Putamen (tissue), 1 donor: ENCODE measurements at regions not wholly inside any gene's neighbourhood (a gene's known extent, or its start where the extent isn't known, plus 50 kb on each side); places are given as distances from the start of the nearest gene placed in this dataset.
"Not testable (repeated sequence)": the region's sequence is repeated elsewhere in the genome, so short reads cannot be mapped to it uniquely, and the experiment has no call there.

Source experiments
- DNase-seq: peaks from one replicate; pipeline ENCODE4 v3.0.0-alpha.2; 2016; ENCODE audit warnings: low spot score

- no peak for DNase-seq
These were observed 70.1 kb downstream of the ZNF330 start for GRCh38 chr4:141290771-141291170.

GRCh38 chr4:141294306-141294705 is 73.6 kb downstream of the ZNF330 start:
- no peak for DNase-seq

DNA sequence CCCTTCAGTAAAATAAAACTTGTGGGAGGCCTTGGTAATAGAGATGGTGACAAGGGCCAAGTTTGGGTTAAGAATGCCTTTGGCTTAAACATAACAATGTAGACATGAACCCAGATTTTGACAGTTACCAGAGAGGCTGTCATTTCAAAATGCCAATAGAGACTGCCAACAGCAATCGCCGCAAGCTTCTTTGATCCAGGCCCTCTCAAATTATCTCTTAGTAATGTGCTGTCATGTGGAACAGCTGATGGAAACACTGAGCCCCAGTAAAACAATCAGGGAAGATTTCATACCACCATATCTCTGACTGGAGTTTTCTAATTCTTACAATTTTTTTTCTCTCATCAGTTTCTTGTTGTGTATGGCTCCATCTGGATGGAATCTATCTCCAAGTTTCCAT is 80.5 kb downstream of the ZNF330 start:
- no peak for DNase-seq

DNA sequence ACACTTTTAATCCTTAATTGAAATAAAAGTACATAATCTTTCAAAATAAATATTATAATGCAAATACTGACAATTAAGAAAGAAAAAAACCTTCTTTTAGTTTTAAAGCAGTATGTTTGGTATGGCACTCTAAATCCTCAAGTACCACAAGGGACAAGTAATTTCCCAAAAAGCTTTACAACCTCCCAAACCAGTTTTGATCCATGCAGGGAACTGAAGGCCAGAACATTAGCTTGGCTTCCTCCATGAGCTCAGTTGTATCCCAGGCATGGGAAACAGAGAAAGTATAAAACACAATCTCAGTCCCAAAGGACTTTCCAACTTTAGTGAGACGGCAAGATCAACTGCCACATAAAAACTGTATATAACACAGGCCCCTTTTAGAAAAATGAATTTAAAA is 82.2 kb downstream of the ZNF330 start:
- DNase-seq: no peak

DNA sequence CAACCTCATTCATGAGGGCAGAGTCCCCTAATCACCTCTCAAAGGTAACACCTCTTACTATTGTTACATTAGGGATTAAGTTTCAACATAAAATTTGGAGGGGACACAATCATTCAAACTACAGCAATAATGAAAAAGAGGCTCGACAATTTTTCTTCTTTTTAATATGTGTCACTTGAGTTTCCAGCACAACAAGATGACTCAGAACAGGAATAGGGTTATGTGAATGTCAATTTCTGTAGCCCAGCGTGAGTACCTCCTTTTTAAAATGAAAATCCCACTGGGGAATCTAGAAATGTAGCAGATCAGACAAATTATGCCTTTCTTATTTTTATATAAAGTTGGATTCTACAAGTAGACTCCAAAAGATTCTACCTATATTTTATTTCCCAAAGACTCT is 83.7 kb downstream of the ZNF330 start:
- no peak for DNase-seq

DNA sequence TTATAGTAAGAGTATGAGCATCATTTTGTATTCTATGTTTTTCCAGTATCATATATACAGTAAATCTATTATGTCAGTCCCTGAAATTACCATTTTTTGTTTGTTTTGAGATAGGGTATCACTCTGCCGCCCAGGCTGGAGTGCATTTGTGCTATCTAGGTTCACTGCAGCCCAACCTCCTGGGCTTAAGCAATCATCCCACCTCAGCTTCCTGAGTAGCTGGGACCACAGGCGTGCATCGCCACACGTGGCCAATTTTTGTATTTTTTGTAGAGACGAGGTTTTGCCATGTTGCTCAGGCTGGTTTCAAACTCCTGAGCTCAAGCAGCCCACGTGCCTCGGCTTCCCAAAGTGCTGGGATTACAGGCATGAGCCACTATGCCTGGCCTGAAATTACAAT is 85.6 kb downstream of the ZNF330 start:
- DNase-seq: no peak

- peak; percentile 9 for DNase-seq
These were observed 86.6 kb downstream of the ZNF330 start for GRCh38 chr4:141307241-141307689.

DNA sequence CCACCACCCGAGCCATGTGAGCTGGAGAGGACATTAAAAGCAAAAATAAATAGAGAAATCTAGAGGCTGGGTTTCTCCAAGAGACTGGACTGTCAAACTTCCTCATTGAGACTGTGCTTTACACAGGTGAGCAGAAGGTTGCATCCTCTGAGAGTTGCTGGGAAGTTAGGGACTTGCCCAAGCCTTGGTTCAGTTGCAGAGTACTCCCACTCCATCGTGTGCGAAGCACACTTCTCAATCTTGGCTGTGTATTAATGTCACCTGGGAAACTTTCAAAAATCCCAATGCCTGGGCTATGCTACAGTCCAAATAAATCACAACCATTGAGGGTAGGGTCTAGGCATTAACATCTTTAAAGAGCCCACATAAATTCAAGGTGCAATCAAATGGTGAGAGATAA is 89.2 kb downstream of the ZNF330 start:
- no peak for DNase-seq

DNA sequence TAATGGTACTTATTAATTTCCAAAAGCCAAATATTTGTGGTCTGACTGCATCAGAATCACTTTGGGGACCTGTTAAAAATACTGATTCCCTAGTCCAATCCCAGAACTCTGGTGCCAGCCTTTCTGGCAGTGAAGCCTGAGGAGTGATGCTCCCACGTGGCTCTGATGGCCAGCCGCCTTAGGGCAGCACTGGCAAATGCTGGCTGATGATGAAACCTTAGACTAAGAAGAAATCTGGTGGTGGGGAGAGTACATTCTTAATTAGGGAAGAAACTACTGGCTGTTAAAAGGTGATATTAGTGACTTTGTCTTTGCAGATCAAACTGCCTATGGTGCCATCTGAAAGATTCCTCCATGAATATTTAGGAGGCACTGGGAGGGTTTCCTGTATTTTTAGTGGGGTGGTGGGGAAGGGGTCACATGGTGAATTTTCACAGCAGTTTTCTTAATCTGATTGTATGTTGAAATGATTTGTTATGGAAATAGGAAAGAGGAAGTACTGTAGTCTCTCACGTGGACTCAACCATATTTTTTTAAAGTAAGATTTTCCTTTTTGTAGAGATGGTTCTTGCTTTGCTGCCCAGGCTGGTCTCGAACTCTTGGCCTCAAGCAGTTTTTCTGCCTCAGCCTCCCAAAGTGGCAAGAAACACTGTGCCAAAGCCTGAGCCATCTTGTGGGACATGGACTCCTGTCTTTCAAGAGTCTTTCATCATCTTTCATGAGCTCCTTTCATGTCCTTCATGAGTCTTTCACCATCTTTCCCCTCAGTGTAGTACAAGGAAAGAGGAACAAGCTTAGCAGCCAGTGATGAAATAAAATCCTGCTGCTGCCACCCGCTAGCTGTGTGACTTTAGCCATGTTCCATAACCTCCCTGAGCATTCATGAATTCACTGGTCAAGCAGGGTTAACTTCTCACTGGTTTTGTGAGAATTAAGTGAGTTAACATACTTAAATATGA is 90.8 kb downstream of the ZNF330 start:
- no peak for DNase-seq

DNA sequence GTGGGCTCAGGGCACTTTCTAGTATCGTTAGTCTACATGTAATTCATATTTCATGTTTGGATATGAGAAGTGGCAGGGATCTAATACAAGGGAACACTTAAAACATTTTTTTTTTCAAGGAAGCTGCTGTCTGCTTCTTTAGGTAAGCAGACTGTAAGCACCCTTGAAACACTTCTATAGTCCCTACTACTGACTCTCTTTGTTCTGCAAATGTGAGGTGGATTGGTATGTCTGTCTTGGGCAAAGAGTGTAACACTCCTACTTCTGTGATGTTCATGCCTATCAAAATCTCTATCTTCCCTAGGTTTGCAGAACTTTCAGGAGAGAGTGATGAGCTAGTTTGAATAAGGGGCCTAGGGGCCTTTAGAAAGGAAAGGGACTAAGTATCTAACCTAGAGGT is 93.9 kb downstream of the ZNF330 start:
- DNase-seq: no peak

DNA sequence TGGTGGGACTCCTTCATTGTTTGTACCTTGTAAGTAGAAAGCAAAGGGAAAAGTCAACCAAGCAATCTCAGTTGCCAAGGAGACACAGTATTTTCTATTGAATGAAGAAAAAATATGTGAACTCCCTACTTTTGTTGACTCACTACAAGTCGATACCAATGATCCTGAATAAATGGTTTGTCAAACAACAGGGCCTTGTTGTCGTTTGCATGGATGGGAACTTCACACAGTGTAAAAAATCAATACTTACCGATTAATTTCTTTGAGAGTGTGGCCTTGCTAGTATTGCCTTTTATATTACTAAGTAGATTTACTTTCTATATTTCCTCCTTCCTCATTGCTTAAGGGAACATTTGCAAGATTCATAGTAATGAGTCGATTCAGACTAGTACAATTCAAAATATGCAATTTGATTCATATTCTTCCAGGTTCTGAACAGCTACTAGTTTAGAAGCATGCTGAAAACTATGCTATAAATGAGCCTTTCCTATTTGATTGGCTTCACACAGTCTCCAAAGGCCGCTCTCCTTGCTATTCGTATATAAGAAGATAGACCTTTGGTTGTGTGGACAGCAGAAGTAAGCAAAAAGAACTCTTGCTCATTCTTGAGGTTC is 108.0 kb downstream of the ZNF330 start:
- DNase-seq: no peak

- no peak for DNase-seq
These were observed 108.5 kb downstream of the ZNF330 start for GRCh38 chr4:141329174-141329569.

DNA sequence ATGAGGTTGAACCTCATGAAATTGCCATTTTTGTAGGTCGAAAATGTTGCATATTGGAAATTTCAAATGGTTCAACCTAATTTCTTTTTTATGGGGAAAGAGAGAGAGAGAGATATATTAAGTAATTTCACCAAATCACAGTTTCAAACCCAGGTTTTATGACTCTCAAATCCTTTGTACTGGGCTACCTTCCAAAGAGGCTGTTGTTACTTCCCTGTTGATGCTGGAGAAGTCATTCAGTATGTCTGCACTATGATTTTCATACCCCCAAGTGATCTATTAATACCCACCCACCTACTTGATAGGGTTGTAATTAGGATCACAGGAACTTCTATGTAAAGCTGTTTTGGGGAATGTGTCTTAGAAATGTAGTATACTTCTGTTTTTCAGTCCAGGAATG is 109.9 kb downstream of the ZNF330 start:
- DNase-seq: no peak

DNA sequence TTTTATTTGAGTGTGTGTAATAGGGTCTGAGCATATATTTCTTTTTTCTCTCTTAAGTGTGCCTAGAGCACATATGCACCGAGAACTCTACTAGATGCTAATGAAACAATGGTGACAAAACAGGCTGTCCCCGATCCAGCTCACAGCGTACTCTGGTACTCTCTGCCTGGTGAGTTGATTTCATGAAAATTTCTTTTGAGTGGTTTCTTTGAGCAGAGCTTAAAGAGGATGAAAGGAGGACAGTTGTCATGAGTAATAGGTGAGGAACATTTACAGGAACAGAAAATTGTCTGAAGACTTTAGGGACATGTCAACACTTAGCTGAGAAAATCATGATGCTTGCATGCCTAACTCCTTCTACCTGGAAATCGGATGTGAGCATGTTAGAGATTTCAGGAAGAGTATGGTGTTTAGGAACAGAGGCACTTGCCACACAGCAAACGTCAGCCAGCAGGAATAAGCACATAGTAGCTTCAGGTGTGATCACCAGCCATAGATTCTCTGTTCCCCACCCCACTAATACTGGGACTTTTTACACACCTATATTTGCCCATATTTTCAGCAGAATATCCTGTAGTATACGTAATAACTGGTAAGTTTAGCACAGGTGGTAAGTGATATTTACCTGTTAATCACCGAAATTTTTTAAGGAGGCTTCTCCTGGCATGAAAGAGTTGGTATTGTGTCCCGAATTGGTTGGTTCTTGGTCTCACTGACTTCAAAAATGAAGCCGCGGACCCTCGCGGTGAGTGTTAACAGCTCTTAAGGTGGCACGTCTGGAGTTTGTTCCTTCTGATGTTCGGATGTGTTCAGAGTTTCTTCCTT is 111.1 kb downstream of the ZNF330 start:
- DNase-seq: no peak

- not testable (repeated sequence) for DNase-seq
These were observed 111.9 kb downstream of the ZNF330 start for GRCh38 chr4:141332359-141333181.

- not testable (repeated sequence) for DNase-seq
These were observed 112.9 kb downstream of the ZNF330 start for GRCh38 chr4:141333456-141334230.

DNA sequence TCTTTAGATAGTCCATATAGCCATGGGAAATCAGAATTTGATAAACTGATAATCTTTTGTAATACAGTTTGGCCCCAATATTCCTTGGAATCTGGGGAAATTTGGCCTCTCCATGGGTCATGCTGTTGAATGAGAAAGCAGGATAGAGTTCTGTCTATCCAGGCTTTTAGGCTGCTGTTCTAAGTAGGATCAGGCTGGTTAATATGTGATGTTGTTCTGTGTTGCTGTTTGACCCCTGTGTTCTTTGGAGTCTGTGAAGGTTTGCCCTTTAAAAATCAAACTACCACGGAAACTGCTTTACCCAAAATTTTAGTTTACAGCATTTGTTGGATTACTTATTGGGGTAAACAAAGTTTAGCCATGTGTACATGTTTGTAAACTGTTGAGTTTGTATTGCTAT is 114.5 kb downstream of the ZNF330 start:
- DNase-seq: no peak

- DNase-seq: no peak
These were observed 117.5 kb downstream of the ZNF330 start for GRCh38 chr4:141338238-141338637.

DNA sequence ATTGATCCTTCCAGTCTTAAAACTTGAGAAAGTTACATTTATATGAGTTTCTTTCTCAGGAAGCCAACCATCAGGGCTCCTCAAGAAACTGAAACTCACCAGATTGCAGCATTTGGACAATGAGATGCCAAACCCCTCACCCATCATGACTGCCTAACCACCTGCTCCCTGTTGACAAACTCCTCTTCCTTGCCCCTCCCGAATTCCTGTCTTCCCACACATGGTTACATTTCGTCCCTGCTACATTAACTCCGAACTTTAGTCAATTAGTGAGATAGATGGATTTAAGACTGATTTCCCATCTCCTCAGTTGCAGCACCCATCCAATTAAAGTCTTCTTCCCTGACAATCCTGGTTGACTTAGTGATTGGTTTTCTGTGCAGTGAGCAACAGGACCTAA is 118.7 kb downstream of the ZNF330 start:
- DNase-seq: no peak

DNA sequence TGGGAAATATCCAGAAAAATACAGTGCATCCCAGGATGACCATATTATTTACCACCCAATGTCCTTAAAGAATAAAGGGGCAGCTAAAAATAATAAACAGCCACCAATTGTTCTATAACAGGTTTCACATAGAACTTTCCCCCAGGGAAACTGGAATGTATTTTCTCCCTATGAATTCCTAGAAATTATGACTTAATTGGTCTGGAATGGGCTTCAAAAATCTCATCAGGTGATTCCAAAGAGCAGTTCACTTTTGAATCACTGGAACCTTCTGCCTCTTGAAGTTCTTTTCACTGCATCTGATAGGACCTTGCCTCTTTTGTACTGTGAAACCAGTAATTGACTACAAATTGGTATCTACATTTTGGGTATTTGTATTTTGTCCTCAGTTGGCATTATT is 119.3 kb downstream of the ZNF330 start:
- DNase-seq: no peak

DNA sequence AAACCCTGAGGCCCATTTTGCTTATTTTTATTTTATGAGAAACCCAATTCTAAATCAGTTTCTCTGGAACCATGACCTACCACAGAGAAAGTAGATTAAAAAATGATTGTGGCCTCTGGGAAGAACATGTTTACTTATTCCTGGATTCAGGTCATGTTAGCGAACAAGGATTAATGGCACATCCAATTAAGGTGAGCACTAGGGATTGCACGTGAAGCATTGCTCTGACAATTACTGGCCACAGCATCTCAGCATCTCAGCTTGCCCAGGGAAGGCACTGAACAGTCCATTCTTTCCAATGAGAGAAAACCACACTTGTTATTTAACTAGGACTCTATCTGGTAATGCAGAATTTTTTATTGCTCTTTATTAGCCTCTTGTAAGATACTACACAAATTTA is 119.8 kb downstream of the ZNF330 start:
- DNase-seq: no peak
